Tibial artery (tissue), 4 donors: ENCODE measurements at regions not wholly inside any gene's neighbourhood (a gene's known extent, or its start where the extent isn't known, plus 50 kb on each side); places are given as distances from the start of the nearest gene placed in this dataset.

Experiments
- DNase-seq, 2 donors: peaks; one replicate each; pipeline ENCODE4 v3.0.0-alpha.2; 2019
- H3K27ac ChIP-seq, 2 donors: fragments of 200-600 bp; sonication (generic) in 1 of 2; 1 replicate in 1 of 2; 2 replicates in 1 of 2; pipeline ENCODE4 v1.5.1; 2018 to 2019; ENCODE audit warnings: mild to moderate bottlenecking in 1 of 2
- H3K27me3 ChIP-seq, 2 donors: fragments of 200-600 bp; sonication (generic) in 1 of 2; one replicate each; pipeline versions ENCODE4 v1.5.1 to v1.6.0; 2016 to 2019
- H3K36me3 ChIP-seq, 3 donors: fragments of 200-600 bp; sonication (generic) in 2 of 3; one replicate each; pipeline ENCODE4 v1.5.1; 2016 to 2019; ENCODE audit warnings: mild to moderate bottlenecking in 2 of 3
- H3K4me1 ChIP-seq, 4 donors: fragments of 200-600 bp; sonication (generic) in 2 of 4; 1 replicate in 3 of 4; 2 replicates in 1 of 4; pipeline ENCODE4 v1.5.1; 2016 to 2019
- H3K4me3 ChIP-seq, 2 donors: fragments of 200-600 bp; sonication (generic) in 1 of 2; 1 replicate in 1 of 2; 2 replicates in 1 of 2; pipeline ENCODE4 v1.5.1; 2018 to 2019; ENCODE audit warnings: mild to moderate bottlenecking in 2 of 2
- H3K9me3 ChIP-seq, 3 donors: fragments of 200-600 bp; sonication (generic) in 1 of 3; one replicate each; pipeline ENCODE4 v1.5.1; 2016 to 2019
- CTCF ChIP-seq, 2 experiments: fragments of 200-600 bp in 1 of 2; fragments of 450-650 bp in 1 of 2; IDR thresholded peaks; one replicate each; pipeline ENCODE4 v1.5.1; 2017 to 2019; ENCODE audit warnings: antibody characterized with exemption in 2 of 2, mild to moderate bottlenecking in 1 of 2, moderate library complexity in 1 of 2
- intact Hi-C: fragments of 100-400 bp; cut with DNase I; formaldehyde crosslinking; loops from one replicate; pipeline ENCODE4 v1.15.0; 2023; ENCODE audit warnings: low total_unique reads

- Histone ChIP-seq H3K4me3 (no peak overlapping the region), H3K36me3 (no peaks in the 10 kb centered on the region), H3K27ac (no peak overlapping the region), H3K9me3 (no peaks in the 10 kb centered on the region), H3K4me1 (no peaks in the 10 kb centered on the region), H3K27me3 (peaks cover 0 to 10% of the 10 kb centered on the region in 2 donors)
- intact Hi-C loops: no loop called here
- no peak for TF ChIP-seq CTCF (IDR thresholded peaks at IDR 0.05)
- no peak for DNase-seq
Observed at GRCh38 chr18:59085126-59085794, 54.4 kb upstream of the SEC11C start.

- peaks cover 0 to 10% of the 10 kb centered on the region in 2 donors for H3K27me3 ChIP-seq
- TF ChIP-seq CTCF (IDR thresholded peaks at IDR 0.05): no peak
- intact Hi-C loops: no loop called here
- H3K36me3 ChIP-seq: no peaks in the 10 kb centered on the region
- H3K4me3 ChIP-seq: no peak overlapping the region
- H3K27ac ChIP-seq: no peak overlapping the region
- H3K4me1 ChIP-seq: no peaks in the 10 kb centered on the region
- no peaks in the 10 kb centered on the region for H3K9me3 ChIP-seq
- DNase-seq: no peak
Observed at GRCh38 chr18:59085797-59086196, 53.9 kb upstream of the SEC11C start.

GRCh38 chr18:59086522-59086921 lies 53.2 kb upstream of the SEC11C start:
- Histone ChIP-seq H3K36me3 (no peaks in the 10 kb centered on the region), H3K27me3 (peaks cover 0 to 10% of the 10 kb centered on the region in 2 donors), H3K27ac (no peak overlapping the region), H3K4me1 (no peaks in the 10 kb centered on the region), H3K4me3 (no peak overlapping the region), H3K9me3 (no peaks in the 10 kb centered on the region)
- no peak for DNase-seq
- intact Hi-C loops: no loop called here
- no peak for TF ChIP-seq CTCF (IDR thresholded peaks at IDR 0.05)

DNA sequence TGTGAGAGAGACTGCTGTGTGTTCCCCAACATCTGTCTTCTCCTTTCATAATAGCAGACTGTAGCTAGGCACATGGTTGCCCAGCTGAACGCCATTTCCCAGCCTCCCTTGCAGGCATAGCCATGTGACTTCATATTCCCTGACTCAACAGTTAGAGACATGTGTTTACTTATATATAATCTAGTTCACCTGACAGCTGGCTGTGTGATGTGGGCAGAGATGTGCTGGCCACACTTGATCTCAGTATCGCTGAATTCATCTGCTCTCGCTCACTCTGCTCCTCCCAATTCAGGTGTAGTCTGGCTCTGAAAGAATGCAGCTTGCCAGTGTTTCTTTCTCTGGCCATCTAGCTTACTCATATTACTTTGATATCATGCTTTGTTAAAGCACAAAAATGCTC lies 52.3 kb upstream of the SEC11C start:
- Histone ChIP-seq H3K4me3 (no peak overlapping the region), H3K9me3 (no peaks in the 10 kb centered on the region), H3K27me3 (peaks cover 0 to under 1% of the 10 kb centered on the region in 2 donors), H3K27ac (no peak overlapping the region), H3K36me3 (no peaks in the 10 kb centered on the region), H3K4me1 (no peaks in the 10 kb centered on the region)
- intact Hi-C loops: no loop called here
- no peak for TF ChIP-seq CTCF (IDR thresholded peaks at IDR 0.05)
- no peak for DNase-seq
